ENCODE measurements at regions not wholly inside any gene's neighbourhood (a gene's known extent, or its start where the extent isn't known, plus 50 kb on each side); places are given as distances from the start of the nearest gene placed in this dataset.

- POLR2A ChIA-PET = interaction anchor here (0.6 kb wide), 1 partner anchor 26 kb away, joined by 3 read pairs; no protein-coding TSS in a partner anchor
- Mint-ChIP-seq H3K4me1 (no peaks in the 10 kb centered on the region), H3K36me3 (no peaks in the 10 kb centered on the region), H3K9me3 (no peaks in the 10 kb centered on the region), H3K27ac (peak overlapping the region in 1 of 10 donors; percentile 10), H3K27me3 (peaks cover 3 to 21% (median 7%) of the 10 kb centered on the region in 5 donors), H3K4me3 (no peak overlapping the region)
- DNase-seq (no peak), ATAC-seq (no peak)
Observed at GRCh38 chr3:157649511-157649910, 146.3 kb upstream of the VEPH1 start.

- peaks cover 4 to 17% (median 7%) of the 10 kb centered on the region in 5 donors for H3K27me3 Mint-ChIP-seq
- no peaks in the 10 kb centered on the region for H3K36me3 Mint-ChIP-seq
- POLR2A ChIA-PET = no interaction called here
- H3K27ac Mint-ChIP-seq = no peak overlapping the region
- ATAC-seq (no peak), DNase-seq (no peak)
- no peak overlapping the region for H3K4me3 Mint-ChIP-seq
- H3K4me1 Mint-ChIP-seq = no peaks in the 10 kb centered on the region
- no peaks in the 10 kb centered on the region for H3K9me3 Mint-ChIP-seq
Observed at GRCh38 chr3:157647820-157648219, 144.6 kb upstream of the VEPH1 start.

DNA sequence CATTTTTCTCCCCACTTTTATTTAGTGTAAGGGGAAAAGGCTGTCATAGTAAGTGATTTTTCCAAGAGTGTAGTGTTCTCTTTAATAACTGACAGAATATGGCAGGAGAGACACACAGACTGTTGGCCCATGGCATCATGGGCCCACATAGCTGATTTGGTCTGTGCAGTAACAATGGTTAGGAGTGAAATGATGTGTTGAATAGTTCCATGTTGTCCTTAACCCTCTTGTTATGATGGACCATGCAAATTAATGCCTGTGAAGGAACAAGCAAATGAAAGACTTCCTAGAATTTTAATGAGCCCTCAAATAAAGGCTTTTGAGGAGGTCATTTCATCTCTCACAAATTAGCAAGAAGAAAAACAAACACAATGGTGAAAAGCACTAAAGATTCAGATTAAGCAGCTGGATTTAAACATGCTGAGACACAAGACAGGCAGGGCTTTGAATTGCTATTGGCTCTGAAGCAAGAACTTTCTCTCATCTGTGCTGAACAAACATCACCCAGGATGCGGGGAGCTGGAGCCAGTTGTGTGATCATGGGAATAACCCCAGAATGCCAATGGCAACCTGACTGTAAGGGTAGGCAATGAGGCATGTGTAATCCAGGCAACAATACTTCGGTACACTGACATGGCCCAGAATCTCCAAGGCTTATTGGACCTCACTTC, 136.7 kb upstream of the VEPH1 start:
- peaks cover 2 to 22% (median 13%) of the 10 kb centered on the region in 9 donors for H3K9me3 Mint-ChIP-seq
- POLR2A ChIA-PET = interaction anchor here (0.7 kb wide), 1 partner anchor 525 kb away, joined by 4 read pairs; no protein-coding TSS in a partner anchor
- no peak overlapping the region for H3K4me3 Mint-ChIP-seq
- no peak for ATAC-seq
- H3K27me3 Mint-ChIP-seq = peaks cover 0 to 22% (median 10%) of the 10 kb centered on the region in 5 donors
- H3K4me1 Mint-ChIP-seq = no peaks in the 10 kb centered on the region
- peaks cover 0 to 13% (median 0%) of the 10 kb centered on the region in 3 donors for H3K36me3 Mint-ChIP-seq
- no peak overlapping the region for H3K27ac Mint-ChIP-seq
- no peak for DNase-seq

- Mint-ChIP-seq H3K4me3 (no peak overlapping the region), H3K27me3 (peaks cover 3 to 22% (median 12%) of the 10 kb centered on the region in 5 donors), H3K9me3 (peaks cover 2 to 22% (median 13%) of the 10 kb centered on the region in 9 donors), H3K36me3 (peaks cover 0 to 13% (median 0%) of the 10 kb centered on the region in 3 donors), H3K4me1 (no peaks in the 10 kb centered on the region), H3K27ac (no peak overlapping the region)
- POLR2A ChIA-PET = no interaction called here
- no peak for ATAC-seq
- no peak for DNase-seq
Observed at GRCh38 chr3:157637866-157638265, 134.7 kb upstream of the VEPH1 start.

DNA sequence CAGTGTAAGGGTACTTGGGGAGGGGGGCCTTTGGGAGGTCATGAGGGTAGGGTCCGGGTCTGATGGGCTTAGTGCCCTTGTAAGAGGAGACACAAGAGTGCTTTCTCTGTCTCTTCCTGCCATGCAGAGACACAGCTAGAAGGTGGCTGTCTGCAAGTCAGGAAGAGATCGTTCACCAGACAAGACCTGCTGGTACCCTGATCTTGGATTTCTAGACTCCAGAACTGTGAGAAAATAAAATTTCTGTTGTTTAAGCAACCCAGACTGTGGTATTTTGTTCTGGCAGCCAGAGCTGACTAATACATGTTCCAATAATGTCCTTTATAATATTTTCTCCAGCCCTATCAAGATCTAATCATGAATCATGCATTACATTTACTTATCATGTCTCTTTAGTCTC, 130.0 kb upstream of the VEPH1 start:
- Mint-ChIP-seq H3K27me3 (peaks cover 8 to 43% (median 28%) of the 10 kb centered on the region in 5 donors), H3K27ac (no peak overlapping the region)

GRCh38 chr3:157632075-157632474, 128.9 kb upstream of the VEPH1 start:
- Mint-ChIP-seq H3K36me3 (peaks cover 0 to 2% (median 0%) of the 10 kb centered on the region in 3 donors), H3K4me3 (no peak overlapping the region), H3K9me3 (peaks cover under 1 to 10% (median 2%) of the 10 kb centered on the region in 9 donors), H3K4me1 (no peaks in the 10 kb centered on the region), H3K27me3 (peaks cover 8 to 42% (median 24%) of the 10 kb centered on the region in 5 donors), H3K27ac (no peak overlapping the region)
- ATAC-seq = no peak
- no peak for DNase-seq
- POLR2A ChIA-PET = no interaction called here

More for the DNA sequence above, 130.0 kb upstream of the VEPH1 start:
- no peaks in the 10 kb centered on the region for H3K4me1 Mint-ChIP-seq
- DNase-seq (no peak), ATAC-seq (no peak)
- H3K9me3 Mint-ChIP-seq = peaks cover 2 to 22% (median 10%) of the 10 kb centered on the region in 9 donors
- H3K36me3 Mint-ChIP-seq = peaks cover 0 to 13% (median 0%) of the 10 kb centered on the region in 3 donors
- no peak overlapping the region for H3K4me3 Mint-ChIP-seq
- POLR2A ChIA-PET = no interaction called here

GRCh38 chr3:157631478-157631877, 128.3 kb upstream of the VEPH1 start:
- H3K27me3 Mint-ChIP-seq = peaks cover 8 to 36% (median 23%) of the 10 kb centered on the region in 5 donors

DNA sequence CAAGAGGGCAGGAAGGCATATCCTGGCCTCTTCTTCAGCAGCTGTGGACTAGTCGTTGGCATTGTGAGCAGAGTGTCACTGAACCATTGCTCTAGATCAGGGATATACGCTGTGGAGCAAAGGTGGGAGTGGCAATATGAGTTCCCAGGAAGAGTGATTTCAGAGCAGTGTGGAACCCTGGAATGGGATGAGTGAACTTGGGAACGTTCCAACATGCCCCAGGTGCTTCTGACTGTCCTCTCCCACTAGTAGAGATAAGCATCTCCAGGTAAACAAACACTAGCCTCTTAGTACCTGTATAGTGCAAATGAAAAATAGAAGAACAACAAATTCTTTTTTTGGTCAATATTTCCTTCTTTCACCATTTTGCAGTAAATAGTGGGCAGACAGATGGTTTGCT, 123.6 kb upstream of the VEPH1 start:
- no peaks in the 10 kb centered on the region for H3K9me3 Mint-ChIP-seq
- no peak overlapping the region for H3K4me3 Mint-ChIP-seq
- H3K27ac Mint-ChIP-seq = no peak overlapping the region
- H3K36me3 Mint-ChIP-seq = no peaks in the 10 kb centered on the region
- H3K4me1 Mint-ChIP-seq = no peaks in the 10 kb centered on the region
- DNase-seq = no peak
- H3K27me3 Mint-ChIP-seq = peaks cover 6 to 29% (median 21%) of the 10 kb centered on the region in 5 donors
- ATAC-seq = no peak
- POLR2A ChIA-PET = no interaction called here

More at GRCh38 chr3:157631478-157631877, 128.3 kb upstream of the VEPH1 start:
- ATAC-seq (no peak), DNase-seq (no peak)
- Mint-ChIP-seq H3K36me3 (no peaks in the 10 kb centered on the region), H3K9me3 (peaks cover 0 to 4% (median 0%) of the 10 kb centered on the region in 9 donors), H3K4me1 (no peaks in the 10 kb centered on the region), H3K27ac (no peak overlapping the region), H3K4me3 (no peak overlapping the region)
- POLR2A ChIA-PET = no interaction called here

DNA sequence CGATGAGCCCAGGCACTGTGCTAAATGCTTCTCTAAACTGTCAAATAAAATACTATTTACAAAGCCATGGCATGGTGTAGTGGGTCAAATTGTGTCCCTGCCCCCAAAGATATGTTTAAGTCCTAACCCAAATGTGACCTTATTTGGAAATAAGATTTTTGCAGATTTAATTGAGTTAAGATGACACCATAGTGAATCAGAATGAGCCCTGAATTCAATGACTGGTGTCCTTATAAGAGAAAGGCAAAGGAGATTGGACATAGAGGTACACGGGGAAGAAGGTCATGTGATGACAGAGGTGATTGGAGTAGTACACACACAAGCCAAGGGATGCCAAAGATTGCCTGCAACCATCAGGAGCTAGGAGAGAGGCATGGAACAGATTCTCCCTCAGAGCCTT, 121.6 kb upstream of the VEPH1 start:
- no peak for ATAC-seq
- POLR2A ChIA-PET = no interaction called here

GRCh38 chr3:157618886-157619285, 115.7 kb upstream of the VEPH1 start:
- Mint-ChIP-seq H3K9me3 (no peaks in the 10 kb centered on the region), H3K36me3 (no peaks in the 10 kb centered on the region), H3K4me3 (no peak overlapping the region), H3K4me1 (peaks cover 2 to 10% (median 5%) of the 10 kb centered on the region in 4 donors), H3K27me3 (peaks cover 5 to 23% (median 12%) of the 10 kb centered on the region in 5 donors), H3K27ac (no peak overlapping the region)
- ATAC-seq (no peak), DNase-seq (no peak)
- POLR2A ChIA-PET = no interaction called here

More for the DNA sequence above, 121.6 kb upstream of the VEPH1 start:
- H3K9me3 Mint-ChIP-seq = no peaks in the 10 kb centered on the region
- H3K36me3 Mint-ChIP-seq = no peaks in the 10 kb centered on the region
- H3K27ac Mint-ChIP-seq = no peak overlapping the region
- H3K4me3 Mint-ChIP-seq = no peak overlapping the region
- no peak for DNase-seq
- H3K27me3 Mint-ChIP-seq = peaks cover 6 to 25% (median 18%) of the 10 kb centered on the region in 5 donors
- H3K4me1 Mint-ChIP-seq = no peaks in the 10 kb centered on the region

DNA sequence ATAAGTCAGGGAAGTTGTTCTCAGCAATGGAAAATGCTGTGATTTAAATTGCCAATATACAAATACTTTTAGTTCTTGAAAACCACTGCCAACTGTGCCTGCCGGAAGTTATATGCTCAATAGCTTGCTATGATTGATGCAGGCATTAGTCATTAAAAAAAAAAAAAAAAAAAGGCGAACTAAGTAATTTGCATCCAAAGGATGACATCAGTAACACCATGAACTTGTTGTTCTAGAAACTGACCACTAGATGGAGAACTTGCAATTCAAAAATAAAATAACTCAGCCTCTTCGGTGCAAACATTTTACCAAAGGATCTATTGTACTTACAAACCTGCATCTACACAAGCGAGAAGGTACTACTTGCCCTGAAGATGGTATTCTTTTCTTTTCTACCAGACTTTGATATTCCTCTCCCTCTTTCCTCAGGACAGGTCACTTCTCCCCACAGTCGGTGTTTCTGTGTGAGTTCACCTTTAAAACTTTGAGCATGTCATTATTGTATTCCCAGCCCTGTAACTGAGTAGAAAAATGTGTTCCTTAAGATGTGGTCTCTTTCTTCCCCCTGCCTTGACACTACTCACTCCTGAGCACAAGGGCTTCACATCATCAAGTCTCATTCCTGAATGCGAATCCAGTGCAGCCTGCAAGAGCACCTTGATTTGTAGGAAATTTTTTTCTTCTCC, 115.0 kb upstream of the VEPH1 start:
- DNase-seq = peak in 3 of 10 donors; percentile 25 to 43 (median 28)
- peak; percentile 49 to 62 for ATAC-seq
- Mint-ChIP-seq H3K4me3 (no peak overlapping the region), H3K36me3 (no peaks in the 10 kb centered on the region), H3K27me3 (peaks cover 5 to 23% (median 12%) of the 10 kb centered on the region in 5 donors), H3K4me1 (peaks cover 2 to 10% (median 5%) of the 10 kb centered on the region in 4 donors), H3K9me3 (no peaks in the 10 kb centered on the region), H3K27ac (no peak overlapping the region)
- POLR2A ChIA-PET = interaction anchor here (0.7 kb wide), 1 partner anchor 75 kb away, joined by 4 read pairs; no protein-coding TSS in a partner anchor

GRCh38 chr3:157614896-157615295, 111.7 kb upstream of the VEPH1 start:
- Mint-ChIP-seq H3K27me3 (peaks cover 0 to 16% (median 6%) of the 10 kb centered on the region in 5 donors), H3K27ac (no peak overlapping the region), H3K4me3 (no peak overlapping the region)

DNA sequence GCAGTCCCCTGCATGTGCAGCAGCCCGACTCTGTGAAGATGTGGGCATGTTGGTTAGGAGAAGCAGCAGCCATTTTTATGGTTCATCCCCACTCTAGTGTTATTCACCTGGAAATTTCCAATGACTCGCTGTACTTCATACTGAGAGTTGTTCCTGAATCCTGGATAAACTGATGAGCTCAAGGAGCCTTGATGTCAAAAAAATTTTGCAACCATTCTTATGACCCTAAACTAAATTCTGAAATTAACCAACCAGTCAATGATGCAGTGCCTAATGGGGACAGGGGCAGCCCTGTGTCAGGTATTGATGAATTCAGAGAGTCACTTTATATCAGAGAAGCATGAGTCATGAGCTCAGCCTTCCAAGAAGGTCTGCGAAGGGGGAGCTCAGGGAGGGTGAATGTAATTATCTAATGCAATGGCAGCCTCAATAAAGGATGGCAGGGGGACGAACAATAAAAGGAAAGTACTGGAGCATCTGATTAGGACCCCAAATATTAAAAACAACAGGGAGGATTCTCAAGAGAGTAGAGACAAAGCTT, 108.4 kb upstream of the VEPH1 start:
- POLR2A ChIA-PET = no interaction called here
- H3K4me1 Mint-ChIP-seq = peaks cover 0 to 10% (median 3%) of the 10 kb centered on the region in 4 donors
- H3K4me3 Mint-ChIP-seq = no peak overlapping the region
- DNase-seq (no peak), ATAC-seq (no peak)
- H3K27me3 Mint-ChIP-seq = peaks cover 0 to 14% (median 6%) of the 10 kb centered on the region in 5 donors
- H3K36me3 Mint-ChIP-seq = no peaks in the 10 kb centered on the region
- no peak overlapping the region for H3K27ac Mint-ChIP-seq
- no peaks in the 10 kb centered on the region for H3K9me3 Mint-ChIP-seq

More at GRCh38 chr3:157614896-157615295, 111.7 kb upstream of the VEPH1 start:
- no peaks in the 10 kb centered on the region for H3K36me3 Mint-ChIP-seq
- POLR2A ChIA-PET = no interaction called here
- H3K9me3 Mint-ChIP-seq = no peaks in the 10 kb centered on the region
- H3K4me1 Mint-ChIP-seq = peaks cover 2 to 10% (median 5%) of the 10 kb centered on the region in 4 donors
- DNase-seq (no peak), ATAC-seq (no peak)
